ENCODE measurements at regions not wholly inside any gene's neighbourhood (a gene's known extent, or its start where the extent isn't known, plus 50 kb on each side); places are given as distances from the start of the nearest gene placed in this dataset.

- H3K4me3 ChIP-seq (ENCODE audit: low read depth, poor library complexity, severe bottlenecking), result no peak overlapping the region
- WGBS, 2 donors, result 23 to 28% methylated on average over 6 of the region's 6 CpGs
- TF ChIP-seq POLR2A (IDR thresholded peaks at IDR 0.05), result no peak
- TF ChIP-seq, protein P1, sequence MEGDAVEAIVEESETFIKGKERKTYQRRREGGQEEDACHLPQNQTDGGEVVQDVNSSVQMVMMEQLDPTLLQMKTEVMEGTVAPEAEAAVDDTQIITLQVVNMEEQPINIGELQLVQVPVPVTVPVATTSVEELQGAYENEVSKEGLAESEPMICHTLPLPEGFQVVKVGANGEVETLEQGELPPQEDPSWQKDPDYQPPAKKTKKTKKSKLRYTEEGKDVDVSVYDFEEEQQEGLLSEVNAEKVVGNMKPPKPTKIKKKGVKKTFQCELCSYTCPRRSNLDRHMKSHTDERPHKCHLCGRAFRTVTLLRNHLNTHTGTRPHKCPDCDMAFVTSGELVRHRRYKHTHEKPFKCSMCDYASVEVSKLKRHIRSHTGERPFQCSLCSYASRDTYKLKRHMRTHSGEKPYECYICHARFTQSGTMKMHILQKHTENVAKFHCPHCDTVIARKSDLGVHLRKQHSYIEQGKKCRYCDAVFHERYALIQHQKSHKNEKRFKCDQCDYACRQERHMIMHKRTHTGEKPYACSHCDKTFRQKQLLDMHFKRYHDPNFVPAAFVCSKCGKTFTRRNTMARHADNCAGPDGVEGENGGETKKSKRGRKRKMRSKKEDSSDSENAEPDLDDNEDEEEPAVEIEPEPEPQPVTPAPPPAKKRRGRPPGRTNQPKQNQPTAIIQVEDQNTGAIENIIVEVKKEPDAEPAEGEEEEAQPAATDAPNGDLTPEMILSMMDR (IDR thresholded peaks at IDR 0.05), result no peak
- no peak for DNase-seq (ENCODE audit: low spot score in 2 of 2)
- intact Hi-C loops (cut with DNase I; ENCODE audit: low total_unique reads), result no loop called here
These were observed 252.7 kb downstream of the PMP22 start for GRCh38 chr17:15012351-15012980.

DNA sequence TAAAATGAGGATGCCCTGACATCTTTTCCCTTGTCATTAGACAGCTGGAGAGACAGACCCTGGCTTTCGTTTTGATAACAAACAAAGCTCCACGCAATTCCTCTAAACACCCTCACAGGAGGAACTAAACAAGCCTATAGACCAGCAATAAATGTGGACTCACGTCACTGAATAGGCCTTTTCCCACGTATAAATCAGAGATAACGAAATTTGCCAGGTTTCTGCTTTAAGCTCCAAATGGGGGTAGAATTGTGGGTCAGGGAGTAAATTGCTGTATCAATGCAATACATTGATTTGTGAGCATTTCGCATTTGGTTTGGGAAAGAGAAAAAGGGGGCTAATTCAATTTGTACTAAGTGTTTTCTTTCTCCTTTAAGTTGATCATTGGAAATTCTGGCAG lies 256.0 kb downstream of the PMP22 start:
- no peak for DNase-seq (ENCODE audit: low spot score in 2 of 2)
- intact Hi-C loops (cut with DNase I; ENCODE audit: low total_unique reads), result no loop called here
- H3K4me3 ChIP-seq (ENCODE audit: low read depth, poor library complexity, severe bottlenecking), result no peak overlapping the region
- WGBS, 2 donors, result 83 to 86% methylated on average over 6 of the region's 6 CpGs
- TF ChIP-seq, protein P1 (IDR thresholded peaks at IDR 0.05), result no peak
- TF ChIP-seq POLR2A (IDR thresholded peaks at IDR 0.05), result no peak

- TF ChIP-seq POLR2A (IDR thresholded peaks at IDR 0.05), result no peak
- TF ChIP-seq, protein P1 (IDR thresholded peaks at IDR 0.05), result no peak
- intact Hi-C loops (cut with DNase I; ENCODE audit: low total_unique reads), result no loop called here
- DNase-seq (ENCODE audit: low spot score in 2 of 2), result no peak
- WGBS, 2 donors, result 55 to 58% methylated on average over 7 of the region's 7 CpGs
- H3K4me3 ChIP-seq (ENCODE audit: low read depth, poor library complexity, severe bottlenecking), result no peak overlapping the region
These were observed 258.0 kb downstream of the PMP22 start for GRCh38 chr17:15007147-15007553.

DNA sequence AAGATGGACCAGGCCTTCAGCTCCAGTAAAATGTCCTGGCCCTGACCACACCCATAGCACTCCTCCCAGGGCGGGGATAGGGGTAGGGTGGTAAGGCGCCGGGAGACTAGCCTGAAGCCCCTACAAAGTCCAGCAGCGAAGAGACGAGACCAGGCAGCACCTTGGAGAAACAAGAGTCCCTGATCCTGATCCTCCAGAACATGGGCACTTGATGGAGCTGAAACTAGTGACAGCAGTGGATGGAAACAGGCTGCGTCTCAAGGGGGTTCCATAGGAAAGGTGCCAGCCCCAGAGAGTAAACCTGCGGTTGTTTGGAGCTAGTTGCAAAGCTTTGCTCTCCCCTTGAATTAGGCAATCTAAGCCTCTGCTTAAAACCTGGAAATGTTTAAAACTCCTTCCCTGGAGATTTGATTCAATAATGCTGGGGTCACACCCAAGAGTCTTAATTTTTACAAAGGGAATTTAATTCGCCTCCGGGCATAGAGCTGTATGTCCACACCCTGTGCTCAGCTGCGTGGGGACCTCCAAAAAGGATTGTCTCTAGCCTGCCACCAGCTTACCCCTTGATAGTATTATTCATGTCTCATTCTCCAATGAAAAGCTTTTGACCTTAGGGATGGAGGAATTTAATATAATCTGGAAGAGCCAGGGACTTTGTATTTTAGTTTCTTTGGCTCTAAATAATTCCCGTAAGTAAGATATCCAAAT lies 258.6 kb downstream of the PMP22 start:
- DNase-seq (ENCODE audit: low spot score in 2 of 2), result no peak
- 56 to 63% methylated on average over 11 of the region's 11 CpGs for WGBS, 2 donors
- no peak overlapping the region for H3K4me3 ChIP-seq (ENCODE audit: low read depth, poor library complexity, severe bottlenecking)
- TF ChIP-seq POLR2A (IDR thresholded peaks at IDR 0.05), result no peak
- TF ChIP-seq, protein P1 (IDR thresholded peaks at IDR 0.05), result no peak
- intact Hi-C loops (cut with DNase I; ENCODE audit: low total_unique reads), result no loop called here

GRCh38 chr17:15000661-15001060 lies 264.5 kb downstream of the PMP22 start:
- no peak for DNase-seq (ENCODE audit: low spot score in 2 of 2)
- TF ChIP-seq, protein P1 (IDR thresholded peaks at IDR 0.05), result no peak
- TF ChIP-seq POLR2A (IDR thresholded peaks at IDR 0.05), result no peak
- intact Hi-C loops (cut with DNase I; ENCODE audit: low total_unique reads), result no loop called here
- no peak overlapping the region for H3K4me3 ChIP-seq (ENCODE audit: low read depth, poor library complexity, severe bottlenecking)
